Tibial nerve (tissue), 4 donors: ENCODE measurements at regions not wholly inside any gene's neighbourhood (a gene's known extent, or its start where the extent isn't known, plus 50 kb on each side); places are given as distances from the start of the nearest gene placed in this dataset.

ENCODE experiments used
- CTCF ChIP-seq, 5 experiments: fragments of 200-600 bp in 3 of 5; fragments of 450-650 bp in 2 of 5; sonication (generic) in 3 of 5; IDR thresholded peaks; one replicate each; pipeline ENCODE4 v1.5.1; 2016 to 2019; ENCODE audit warnings: antibody characterized with exemption in 5 of 5, mild to moderate bottlenecking in 3 of 5, moderate library complexity in 2 of 5
- EP300 ChIP-seq, 2 donors: sonication (generic); formaldehyde crosslinking; IDR thresholded peaks; one replicate each; pipeline ENCODE4 v1.6.1; 2017; ENCODE audit warnings: antibody characterized with exemption in 2 of 2, mild to moderate bottlenecking in 1 of 2
- POLR2A ChIP-seq, 2 donors: fragments of 450-650 bp; IDR thresholded peaks; one replicate each; pipeline ENCODE4 v1.6.1; 2017; ENCODE audit warnings: antibody characterized with exemption in 2 of 2, mild to moderate bottlenecking in 2 of 2, moderate library complexity in 2 of 2

GRCh38 chr3:99009851-99010250 is 108.4 kb upstream of the DCBLD2 start:
- TF ChIP-seq EP300 (IDR thresholded peaks at IDR 0.05): no peak
- no peak for TF ChIP-seq CTCF (IDR thresholded peaks at IDR 0.05)
- TF ChIP-seq POLR2A (IDR thresholded peaks at IDR 0.05): no peak
